ENCODE measurements at regions not wholly inside any gene's neighbourhood (a gene's known extent, or its start where the extent isn't known, plus 50 kb on each side); places are given as distances from the start of the nearest gene placed in this dataset.

DNA sequence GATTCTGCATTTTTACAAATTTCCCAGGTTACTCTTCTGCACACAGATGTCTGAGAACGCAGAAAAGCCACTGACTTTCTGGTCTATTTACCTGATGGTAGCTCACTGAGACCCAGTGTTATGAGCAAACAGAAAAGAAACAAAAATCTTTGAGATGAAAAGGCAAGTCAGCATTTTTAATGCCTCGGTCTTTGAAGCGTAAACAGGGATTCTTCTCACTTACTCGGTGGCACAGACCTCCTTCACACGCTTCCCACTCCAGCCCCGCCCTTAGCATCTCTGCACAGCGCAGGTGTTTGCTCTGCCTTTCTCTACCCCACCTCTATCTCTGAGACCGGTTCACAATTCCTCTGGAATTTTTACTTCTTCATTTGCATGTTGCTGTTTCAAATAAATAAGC, 195.0 kb upstream of the IRX1 start:
- no peak for DNase-seq (ENCODE audit: extremely low read depth, low read depth, low spot score)

- DNase-seq (ENCODE audit: extremely low read depth, low read depth, low spot score), result no peak
These were observed 200.6 kb upstream of the IRX1 start for GRCh38 chr5:3394891-3395599.

DNA sequence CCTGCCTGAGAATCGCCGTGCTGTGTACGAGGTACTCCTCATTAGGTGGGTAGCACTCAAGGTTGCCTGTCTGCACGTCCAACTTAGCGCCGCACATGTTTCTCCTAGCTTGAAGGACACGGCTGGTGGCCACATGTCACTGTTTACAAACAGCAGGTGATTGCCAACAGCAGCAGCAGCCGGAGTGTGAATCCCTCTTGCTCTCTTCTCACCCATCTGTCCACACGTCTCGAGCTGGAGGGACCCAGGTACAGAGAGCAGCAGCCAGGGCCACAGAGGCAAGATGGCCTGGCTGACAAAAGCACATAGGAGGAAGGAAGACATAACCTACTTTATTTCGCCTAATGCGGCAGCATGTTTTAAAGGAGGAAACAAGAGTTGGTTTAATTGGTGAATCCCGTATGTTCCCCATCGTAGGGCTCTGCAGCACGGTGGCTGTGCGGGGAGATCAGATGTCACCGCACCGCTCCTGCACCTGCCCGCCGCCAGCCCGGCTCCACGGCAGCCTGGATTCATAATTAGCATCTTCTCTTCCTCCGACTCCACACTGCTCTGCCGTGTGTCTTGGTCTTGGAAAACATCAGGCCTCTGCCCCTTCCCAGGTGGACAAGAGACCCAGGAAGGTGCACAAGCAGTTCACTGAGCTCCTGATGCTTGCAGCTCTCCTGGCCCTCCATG, 201.6 kb upstream of the IRX1 start:
- DNase-seq (ENCODE audit: extremely low read depth, low read depth, low spot score), result no peak

GRCh38 chr5:3393122-3393919, 202.3 kb upstream of the IRX1 start:
- DNase-seq (ENCODE audit: extremely low read depth, low read depth, low spot score), result no peak

GRCh38 chr5:3392306-3392939, 203.2 kb upstream of the IRX1 start:
- DNase-seq (ENCODE audit: extremely low read depth, low read depth, low spot score), result no peak

- DNase-seq (ENCODE audit: extremely low read depth, low read depth, low spot score), result no peak
These were observed 204.4 kb upstream of the IRX1 start for GRCh38 chr5:3391210-3391609.

GRCh38 chr5:3389471-3390026, 206.1 kb upstream of the IRX1 start:
- no peak for DNase-seq (ENCODE audit: extremely low read depth, low read depth, low spot score)

DNA sequence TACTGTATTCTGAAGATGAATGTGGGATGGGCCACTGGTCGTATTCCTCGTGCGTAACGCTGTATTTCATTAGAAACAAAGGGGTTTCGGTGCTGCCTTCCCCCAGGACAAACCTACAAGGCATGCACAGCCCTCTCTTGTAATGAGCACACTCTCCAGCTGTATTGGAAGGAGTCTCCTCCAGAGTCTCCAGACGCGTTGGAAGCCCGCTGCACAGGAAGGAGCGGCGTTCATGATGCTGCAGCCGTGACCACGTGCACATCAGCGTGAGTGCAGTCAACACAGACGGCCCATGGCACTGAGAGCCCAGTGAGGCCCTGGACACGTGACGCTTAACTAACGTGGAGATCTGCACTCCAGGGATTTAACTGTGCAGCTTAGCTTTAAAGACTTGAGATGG, 209.0 kb upstream of the IRX1 start:
- DNase-seq (ENCODE audit: extremely low read depth, low read depth, low spot score), result no peak

DNA sequence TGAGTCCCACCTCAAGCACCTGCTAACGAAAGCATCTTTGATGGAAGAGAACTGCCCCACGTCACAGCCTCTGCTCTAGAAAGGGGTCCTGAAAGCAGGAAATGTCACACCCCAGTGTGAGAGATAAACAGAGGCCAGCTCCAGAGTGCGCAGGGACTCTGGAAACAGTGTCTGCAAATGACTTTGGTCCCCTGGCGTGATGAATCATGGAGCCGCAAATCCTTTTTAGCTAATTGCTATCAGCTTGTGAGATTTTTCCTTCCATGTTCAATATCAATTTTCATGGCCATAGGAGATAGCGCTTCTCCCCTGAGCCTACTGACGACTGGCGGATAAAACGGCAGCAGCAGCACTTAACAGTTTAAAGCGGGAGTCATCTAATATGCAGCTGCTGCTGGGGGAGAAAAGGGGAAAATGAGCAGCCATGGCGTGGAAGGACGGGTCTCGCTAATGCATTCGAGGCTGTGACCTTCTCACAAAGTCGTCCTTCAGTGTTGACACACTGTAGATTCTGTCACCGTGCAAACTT, 209.6 kb upstream of the IRX1 start:
- DNase-seq (ENCODE audit: extremely low read depth, low read depth, low spot score), result no peak

DNA sequence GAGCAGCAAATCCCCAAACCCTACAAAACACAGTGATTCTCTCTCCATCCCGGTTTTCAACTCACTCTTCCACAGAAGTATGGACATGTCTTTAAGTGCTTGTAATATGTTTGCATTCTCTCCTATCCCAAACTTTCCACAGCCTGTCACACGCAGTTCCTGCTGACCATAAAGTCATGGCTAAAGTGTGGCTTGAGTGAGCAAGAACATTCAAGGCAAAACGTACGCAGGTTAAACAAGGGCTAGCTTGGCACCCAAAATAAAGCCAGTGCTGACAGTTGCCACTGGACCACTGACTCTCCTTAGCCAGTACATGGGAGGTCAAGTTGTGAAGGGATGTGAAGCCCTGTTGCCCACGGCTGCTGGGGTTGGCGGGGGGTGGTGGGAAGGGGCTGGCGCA, 211.1 kb upstream of the IRX1 start:
- DNase-seq (ENCODE audit: extremely low read depth, low read depth, low spot score), result no peak

DNA sequence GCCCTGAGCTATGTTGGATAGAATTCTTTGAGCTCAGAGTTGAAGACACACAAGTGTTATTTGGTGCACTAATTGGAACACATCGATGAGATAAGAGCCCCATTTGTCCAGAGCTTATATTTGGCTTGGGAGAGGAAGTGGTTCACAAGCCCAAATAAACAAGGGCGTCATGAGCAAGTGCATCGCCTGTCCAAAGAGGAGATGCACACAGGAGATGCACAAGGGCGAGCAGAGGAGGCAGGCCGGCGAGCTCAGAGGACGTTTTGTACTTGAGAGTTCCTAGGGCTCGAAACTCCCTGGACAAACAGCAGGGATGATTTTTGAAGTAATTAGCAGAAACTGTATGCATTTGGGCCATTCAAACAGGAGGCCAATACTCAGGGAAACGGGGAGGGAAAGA, 212.8 kb upstream of the IRX1 start:
- DNase-seq (ENCODE audit: extremely low read depth, low read depth, low spot score), result no peak

DNA sequence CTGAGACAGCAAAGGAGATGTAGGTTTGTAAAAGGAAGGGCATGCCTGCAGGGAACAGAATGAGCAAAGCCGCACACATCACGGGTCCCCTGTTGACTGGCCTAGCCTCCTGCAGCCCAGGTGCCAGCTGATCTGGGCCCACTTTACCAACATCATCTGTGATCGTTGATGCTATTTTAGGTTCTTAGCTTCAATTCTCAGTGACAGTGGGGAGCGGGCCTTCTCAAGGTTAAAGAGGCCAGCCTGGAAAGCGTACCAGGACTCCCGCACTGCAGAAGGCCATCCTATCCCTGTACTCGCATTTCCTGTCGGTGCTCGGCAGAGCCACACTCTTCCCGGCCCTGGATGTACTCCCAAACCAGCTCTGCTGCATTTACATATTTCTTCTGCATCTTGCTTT, 213.5 kb upstream of the IRX1 start:
- no peak for DNase-seq (ENCODE audit: extremely low read depth, low read depth, low spot score)

GRCh38 chr5:3381206-3381825, 214.3 kb upstream of the IRX1 start:
- DNase-seq (ENCODE audit: extremely low read depth, low read depth, low spot score), result no peak

- DNase-seq (ENCODE audit: extremely low read depth, low read depth, low spot score), result no peak
These were observed 214.9 kb upstream of the IRX1 start for GRCh38 chr5:3380689-3381088.

DNA sequence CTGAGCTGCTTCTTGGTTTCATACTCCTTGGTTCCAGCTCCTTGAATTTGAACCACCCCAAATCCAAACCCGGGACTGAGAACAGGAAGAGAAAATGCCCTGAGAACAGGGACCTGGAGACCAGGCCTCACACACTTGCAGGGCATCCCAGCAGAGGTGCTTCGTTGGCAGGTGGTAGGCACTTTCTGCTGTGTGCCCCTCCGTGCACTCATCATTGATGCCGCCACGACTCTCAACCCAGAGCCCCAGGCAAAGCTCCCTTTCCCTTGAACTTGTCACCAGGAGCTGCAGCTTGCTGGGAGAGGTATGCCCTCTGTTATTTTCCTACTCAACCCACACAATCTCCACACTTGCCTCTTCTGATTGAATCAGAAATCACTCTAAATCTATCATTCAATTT, 217.8 kb upstream of the IRX1 start:
- DNase-seq (ENCODE audit: extremely low read depth, low read depth, low spot score), result no peak

DNA sequence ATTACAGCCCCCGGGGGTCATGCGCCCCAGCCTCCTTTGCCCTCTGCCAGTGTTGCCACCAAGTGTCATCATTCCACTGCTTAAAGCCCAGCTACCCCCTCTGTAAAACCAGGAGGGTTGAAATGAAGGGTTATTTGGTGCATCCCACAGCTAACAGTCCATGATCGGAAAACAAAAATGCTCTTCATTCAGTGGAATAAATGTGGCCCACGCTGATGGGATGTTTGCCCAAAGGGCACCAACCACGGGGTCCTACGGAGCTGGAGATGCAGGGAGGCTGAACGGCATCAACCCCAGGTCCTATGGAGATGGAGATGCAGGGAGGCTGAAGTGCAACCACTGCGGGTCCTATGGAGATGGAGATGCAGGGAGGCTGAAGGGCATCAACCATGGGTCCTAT, 218.5 kb upstream of the IRX1 start:
- no peak for DNase-seq (ENCODE audit: extremely low read depth, low read depth, low spot score)

GRCh38 chr5:3376611-3377010, 219.0 kb upstream of the IRX1 start:
- no peak for DNase-seq (ENCODE audit: extremely low read depth, low read depth, low spot score)

DNA sequence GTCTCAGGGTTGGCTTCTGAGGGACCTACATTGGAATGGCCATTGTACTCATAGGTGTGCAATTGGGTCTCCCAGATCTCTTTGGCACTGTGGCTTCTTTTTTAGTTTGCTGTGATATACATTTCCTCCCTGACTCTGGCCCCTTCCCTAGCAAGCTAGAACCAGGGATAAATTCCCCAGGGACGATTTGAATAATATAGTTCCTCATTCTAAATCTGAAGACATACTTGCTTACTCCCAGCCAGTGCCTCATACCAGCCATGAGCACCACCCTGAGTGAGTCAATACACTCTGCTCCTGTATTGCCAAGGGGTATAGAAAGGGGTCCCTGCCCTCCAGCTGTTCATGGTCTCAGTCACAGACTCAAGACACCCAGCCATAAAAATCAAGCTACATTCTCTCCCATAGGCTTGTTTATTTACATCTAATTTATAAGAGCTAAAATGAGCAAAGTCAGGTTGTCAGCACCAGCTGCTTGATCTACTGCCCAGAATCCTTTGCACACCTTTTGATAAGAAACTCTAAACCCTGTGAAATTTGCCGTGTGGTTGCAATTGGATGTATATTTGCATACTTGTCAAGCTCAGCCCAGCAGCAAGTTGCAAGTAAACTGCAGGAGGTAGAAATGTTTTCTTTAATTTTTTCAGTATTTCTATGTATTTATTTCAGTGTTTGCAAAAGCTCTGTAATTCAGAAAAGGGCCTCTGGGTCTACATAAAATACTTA, 219.9 kb upstream of the IRX1 start:
- no peak for DNase-seq (ENCODE audit: extremely low read depth, low read depth, low spot score)

GRCh38 chr5:3373391-3373790, 222.2 kb upstream of the IRX1 start:
- DNase-seq (ENCODE audit: extremely low read depth, low read depth, low spot score), result no peak

DNA sequence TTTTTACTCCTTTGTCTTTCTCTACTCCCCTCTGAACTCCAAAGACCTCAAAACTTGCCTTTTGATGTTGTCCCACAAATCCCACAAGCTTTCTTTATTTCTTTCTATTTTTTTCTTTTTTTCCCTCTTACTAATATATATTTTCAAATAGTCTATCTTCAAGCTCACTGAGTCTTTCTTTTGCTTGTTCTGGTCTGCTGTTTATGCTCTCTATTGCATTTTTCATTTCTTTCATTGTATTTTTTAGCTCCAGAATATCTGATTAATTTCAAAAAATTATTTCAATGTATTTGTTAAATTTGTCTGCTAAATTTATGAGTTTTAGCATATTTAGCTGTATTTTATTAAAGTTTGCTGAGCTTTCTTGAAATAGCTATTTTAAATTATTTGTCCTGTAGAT, 223.3 kb upstream of the IRX1 start:
- no peak for DNase-seq (ENCODE audit: extremely low read depth, low read depth, low spot score)

Measured in glomerular endothelial cell (primary cell).